Adrenal gland (tissue), 9 donors: ENCODE measurements at regions not wholly inside any gene's neighbourhood (a gene's known extent, or its start where the extent isn't known, plus 50 kb on each side); places are given as distances from the start of the nearest gene placed in this dataset.

ENCODE experiments used
- DNase-seq, 7 donors: peaks; one replicate each; pipeline ENCODE4 v3.0.0-alpha.2; 2019 to 2020
- H3K27ac ChIP-seq, 5 donors: fragments of 200-600 bp; sonication (generic) in 4 of 5; 1 replicate in 3 of 5; 2 replicates in 2 of 5; pipeline versions ENCODE4 v1.5.1 to v1.8.0; 2016 to 2020; ENCODE audit warnings: mild to moderate bottlenecking in 1 of 5
- H3K27me3 ChIP-seq: fragments of 200-600 bp; 2 replicates; pipeline ENCODE4 v1.8.0; 2021
- H3K36me3 ChIP-seq, 2 donors: fragments of 200-600 bp; replicated peaks in 1 of 2; 1 replicate in 1 of 2; 2 replicates in 1 of 2; pipeline versions ENCODE4 v1.5.1 to v1.8.0; 2018 to 2022
- H3K4me1 ChIP-seq, 2 donors: fragments of 200-600 bp; replicated peaks in 1 of 2; 1 replicate in 1 of 2; 2 replicates in 1 of 2; pipeline versions ENCODE4 v1.5.1 to v1.8.0; 2018 to 2021
- H3K4me3 ChIP-seq, 4 donors: fragments of 200-600 bp; sonication (generic) in 3 of 4; one replicate each; pipeline ENCODE4 v1.5.1; 2016 to 2018
- H3K9me3 ChIP-seq, 3 donors: fragments of 200-600 bp; sonication (generic) in 1 of 3; replicated peaks in 1 of 3; 1 replicate in 2 of 3; 2 replicates in 1 of 3; pipeline versions ENCODE4 v1.5.1 to v1.8.0; 2016 to 2021
- CTCF ChIP-seq, 6 experiments: fragments of 450-650 bp in 4 of 6; fragments of 200-600 bp in 2 of 6; sonication (generic) in 1 of 6; IDR thresholded peaks; 1 replicate in 5 of 6; 2 replicates in 1 of 6; pipeline versions ENCODE4 v1.5.1 to v1.8.0; 2016 to 2021; ENCODE audit warnings: antibody characterized with exemption in 6 of 6, mild to moderate bottlenecking in 2 of 6, moderate library complexity in 1 of 6
- POLR2A ChIP-seq, 2 donors: fragments of 450-650 bp; IDR thresholded peaks; one replicate each; pipeline ENCODE4 v1.6.1; 2017; ENCODE audit warnings: antibody characterized with exemption in 2 of 2, mild to moderate bottlenecking in 2 of 2, moderate library complexity in 1 of 2
- WGBS, 4 donors: extraction: QIAGEN DNeasy Blood & Tissue Kit in 2 of 4; methylation state at CpG; one replicate each; pipeline versions ENCODE4 v1.1.5 to v1.1.7; 2013 to 2017; 5-methylcytosine and 5-hydroxymethylcytosine counted together
- intact Hi-C, 2 donors: fragments of 100-400 bp; cut with DNase I; formaldehyde crosslinking; loops; one replicate each; pipeline versions ENCODE4 v1.14.1 to v1.15.0; 2022 to 2023
- donor health status: healthy with polysubstance abuse.
- donor health status: Bipolar disorder and iron deficiency.
- donor health status: DM: yes; HTN: yes; CAD: no.
- donor health status: DM: no; HTN: no; CAD: no.
- donor health status: DM: no; HTN: no; CAD: no.

- H3K9me3 ChIP-seq = no peaks in the 10 kb centered on the region
- TF ChIP-seq CTCF (IDR thresholded peaks at IDR 0.05) = no peak
- no peak for TF ChIP-seq POLR2A (IDR thresholded peaks at IDR 0.05)
- intact Hi-C loops = no loop called here
- peak in 3 of 7 donors; percentile 20 to 52 (median 27) for DNase-seq
- H3K27me3 ChIP-seq = peaks cover 8% of the 10 kb centered on the region
- no peaks in the 10 kb centered on the region for H3K36me3 ChIP-seq
- H3K27ac ChIP-seq = no peak overlapping the region
- no peak overlapping the region for H3K4me3 ChIP-seq
- 61 to 80% (median 75%) methylated on average over 9 of the region's 9 CpGs for WGBS, 4 donors
- H3K4me1 ChIP-seq = no peaks in the 10 kb centered on the region
Observed at GRCh38 chr6:1024587-1024986, 287.3 kb upstream of the FOXQ1 start.

GRCh38 chr6:1024161-1024560, 287.7 kb upstream of the FOXQ1 start:
- H3K4me3 ChIP-seq = no peak overlapping the region
- intact Hi-C loops = no loop called here
- no peak for TF ChIP-seq CTCF (IDR thresholded peaks at IDR 0.05)
- no peak for TF ChIP-seq POLR2A (IDR thresholded peaks at IDR 0.05)
- 64 to 87% (median 75%) methylated on average over 5 to 6 of the region's 6 CpGs for WGBS, 4 donors
- H3K27ac ChIP-seq = no peak overlapping the region
- H3K4me1 ChIP-seq = no peaks in the 10 kb centered on the region
- DNase-seq = no peak
- no peaks in the 10 kb centered on the region for H3K9me3 ChIP-seq
- H3K36me3 ChIP-seq = no peaks in the 10 kb centered on the region
- H3K27me3 ChIP-seq = peaks cover 8% of the 10 kb centered on the region

- Histone ChIP-seq H3K4me1 (no peaks in the 10 kb centered on the region), H3K9me3 (no peaks in the 10 kb centered on the region), H3K27me3 (peaks cover 8% of the 10 kb centered on the region), H3K36me3 (no peaks in the 10 kb centered on the region), H3K4me3 (no peak overlapping the region), H3K27ac (no peak overlapping the region)
- DNase-seq = no peak
- WGBS, 4 donors = 85 to 93% (median 90%) methylated on average over 4 of the region's 4 CpGs; no CpG with 5 or more reads in 1 of the 4 donors
- intact Hi-C loops = no loop called here
- TF ChIP-seq POLR2A (IDR thresholded peaks at IDR 0.05) (no peak), CTCF (IDR thresholded peaks at IDR 0.05) (no peak)
Observed at GRCh38 chr6:1023229-1023628, 288.7 kb upstream of the FOXQ1 start.

GRCh38 chr6:1022719-1023118, 289.2 kb upstream of the FOXQ1 start:
- no peak for DNase-seq
- Histone ChIP-seq H3K9me3 (no peaks in the 10 kb centered on the region), H3K27me3 (peaks cover 8% of the 10 kb centered on the region), H3K36me3 (no peaks in the 10 kb centered on the region), H3K4me1 (no peaks in the 10 kb centered on the region), H3K27ac (no peak overlapping the region), H3K4me3 (no peak overlapping the region)
- 85 to 100% (median 97%) methylated on average over 2 of the region's 2 CpGs; no CpG with 5 or more reads in 1 of the 4 donors for WGBS, 4 donors
- intact Hi-C loops = no loop called here
- no peak for TF ChIP-seq POLR2A (IDR thresholded peaks at IDR 0.05)
- no peak for TF ChIP-seq CTCF (IDR thresholded peaks at IDR 0.05)
